Lower leg skin (tissue), 4 donors: ENCODE measurements at regions not wholly inside any gene's neighbourhood (a gene's known extent, or its start where the extent isn't known, plus 50 kb on each side); places are given as distances from the start of the nearest gene placed in this dataset.
A peak's percentile ranks its signal among the peaks of the same experiment; 100 is the strongest.

ENCODE experiments used
- DNase-seq, 2 donors: peaks; one replicate each; pipeline ENCODE4 v3.0.0-alpha.2; 2019; ENCODE audit warnings: low spot score in 2 of 2
- H3K4me3 ChIP-seq: fragments of 200-600 bp; sonication (generic); 2 replicates; pipeline ENCODE4 v1.5.1; 2017; ENCODE audit warnings: mild to moderate bottlenecking, low read depth; ENCODE audit not compliant: poor library complexity, severe bottlenecking
- CTCF ChIP-seq, 3 donors: fragments of 450-650 bp; IDR thresholded peaks; one replicate each; pipeline ENCODE4 v1.5.1; 2016; ENCODE audit warnings: antibody characterized with exemption in 3 of 3, mild to moderate bottlenecking in 3 of 3, moderate library complexity in 2 of 3
- POLR2A ChIP-seq, 2 donors: fragments of 450-650 bp; IDR thresholded peaks; one replicate each; pipeline ENCODE4 v1.6.1; 2016 to 2017; ENCODE audit warnings: antibody characterized with exemption in 2 of 2, mild to moderate bottlenecking in 1 of 2, moderate library complexity in 1 of 2
- WGBS, 2 donors: methylation state at CpG; one replicate each; pipeline ENCODE4 v1.1.5; 2018; 5-methylcytosine and 5-hydroxymethylcytosine counted together
- intact Hi-C: fragments of 100-400 bp; cut with DNase I; formaldehyde crosslinking; loops from one replicate; pipeline ENCODE4 v1.15.0; 2023; ENCODE audit warnings: low total_unique reads

GRCh38 chr3:66756468-66757036 lies 241.6 kb upstream of the KBTBD8 start:
- intact Hi-C loops, result no loop called here
- no peak overlapping the region for H3K4me3 ChIP-seq
- TF ChIP-seq POLR2A (IDR thresholded peaks at IDR 0.05), result no peak
- TF ChIP-seq CTCF (IDR thresholded peaks at IDR 0.05), result no peak
- DNase-seq, result no peak
- 64% methylated on average over 8 of the region's 8 CpGs for WGBS, 2 donors

GRCh38 chr3:66761093-66761780 lies 236.9 kb upstream of the KBTBD8 start:
- intact Hi-C loops, result no loop called here
- H3K4me3 ChIP-seq, result no peak overlapping the region
- WGBS, 2 donors, result 62 to 69% methylated on average over 9 of the region's 9 CpGs
- DNase-seq, result no peak
- no peak for TF ChIP-seq POLR2A (IDR thresholded peaks at IDR 0.05)
- no peak for TF ChIP-seq CTCF (IDR thresholded peaks at IDR 0.05)

- H3K4me3 ChIP-seq, result no peak overlapping the region
- 21 to 27% methylated on average over 6 of the region's 6 CpGs for WGBS, 2 donors
- peak in 1 of 2 donors; percentile 93 for DNase-seq
- TF ChIP-seq CTCF (IDR thresholded peaks at IDR 0.05) (no peak), POLR2A (IDR thresholded peaks at IDR 0.05) (no peak)
- intact Hi-C loops, result no loop called here
Observed at GRCh38 chr3:66762916-66763693, 235.0 kb upstream of the KBTBD8 start.

GRCh38 chr3:66778107-66778506 lies 220.0 kb upstream of the KBTBD8 start:
- DNase-seq, result no peak
- TF ChIP-seq POLR2A (IDR thresholded peaks at IDR 0.05), result no peak
- no peak for TF ChIP-seq CTCF (IDR thresholded peaks at IDR 0.05)
- H3K4me3 ChIP-seq, result no peak overlapping the region
- intact Hi-C loops, result no loop called here
- WGBS, 2 donors, result 58 to 67% methylated on average over 5 of the region's 5 CpGs

- DNase-seq, result no peak
- no peak overlapping the region for H3K4me3 ChIP-seq
- TF ChIP-seq CTCF (IDR thresholded peaks at IDR 0.05) (no peak), POLR2A (IDR thresholded peaks at IDR 0.05) (no peak)
- intact Hi-C loops, result no loop called here
- WGBS, 2 donors, result 95% methylated on average over 3 of the region's 3 CpGs
Observed at GRCh38 chr3:66778777-66779176, 219.3 kb upstream of the KBTBD8 start.
